Thyroid gland (tissue), 4 donors: ENCODE measurements at regions not wholly inside any gene's neighbourhood (a gene's known extent, or its start where the extent isn't known, plus 50 kb on each side); places are given as distances from the start of the nearest gene placed in this dataset.

Experiments used
- POLR2A ChIP-seq, 2 donors: fragments of 450-650 bp; IDR thresholded peaks; one replicate each; pipeline ENCODE4 v1.6.1; 2017; ENCODE audit warnings: antibody characterized with exemption in 2 of 2, mild to moderate bottlenecking in 2 of 2, moderate library complexity in 1 of 2
- TF ChIP-seq, protein P1 (sequence below), 6 experiments: fragments of 200-600 bp in 3 of 6; fragments of 450-650 bp in 3 of 6; sonication (generic) in 3 of 6; IDR thresholded peaks; one replicate each; pipeline ENCODE4 v1.5.1; 2016 to 2019; ENCODE audit warnings: antibody characterized with exemption in 6 of 6, mild to moderate bottlenecking in 2 of 6, inconsistent platforms in 1 of 6, moderate library complexity in 1 of 6

DNA sequence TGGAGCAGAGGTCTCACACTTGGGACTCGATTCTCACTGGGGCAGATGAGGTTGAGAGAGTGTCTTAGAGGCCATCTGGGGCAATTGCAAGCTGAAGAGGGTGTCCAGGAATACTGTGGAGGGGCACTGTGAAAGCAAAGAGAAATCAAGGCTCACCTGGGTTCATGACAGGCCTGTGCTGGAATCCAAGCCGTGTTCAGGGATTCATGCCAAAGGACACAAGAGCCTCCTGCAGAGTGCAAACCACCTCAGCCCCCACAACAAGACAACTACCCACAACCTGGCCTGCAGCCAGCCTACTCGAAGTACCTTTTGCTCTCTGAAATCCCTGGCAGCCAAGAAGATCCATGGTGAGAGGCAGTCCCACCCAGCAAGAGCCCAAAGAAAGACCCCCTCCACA is 2334.2 kb downstream of the TP53TG3F start:
- TF ChIP-seq, protein P1, sequence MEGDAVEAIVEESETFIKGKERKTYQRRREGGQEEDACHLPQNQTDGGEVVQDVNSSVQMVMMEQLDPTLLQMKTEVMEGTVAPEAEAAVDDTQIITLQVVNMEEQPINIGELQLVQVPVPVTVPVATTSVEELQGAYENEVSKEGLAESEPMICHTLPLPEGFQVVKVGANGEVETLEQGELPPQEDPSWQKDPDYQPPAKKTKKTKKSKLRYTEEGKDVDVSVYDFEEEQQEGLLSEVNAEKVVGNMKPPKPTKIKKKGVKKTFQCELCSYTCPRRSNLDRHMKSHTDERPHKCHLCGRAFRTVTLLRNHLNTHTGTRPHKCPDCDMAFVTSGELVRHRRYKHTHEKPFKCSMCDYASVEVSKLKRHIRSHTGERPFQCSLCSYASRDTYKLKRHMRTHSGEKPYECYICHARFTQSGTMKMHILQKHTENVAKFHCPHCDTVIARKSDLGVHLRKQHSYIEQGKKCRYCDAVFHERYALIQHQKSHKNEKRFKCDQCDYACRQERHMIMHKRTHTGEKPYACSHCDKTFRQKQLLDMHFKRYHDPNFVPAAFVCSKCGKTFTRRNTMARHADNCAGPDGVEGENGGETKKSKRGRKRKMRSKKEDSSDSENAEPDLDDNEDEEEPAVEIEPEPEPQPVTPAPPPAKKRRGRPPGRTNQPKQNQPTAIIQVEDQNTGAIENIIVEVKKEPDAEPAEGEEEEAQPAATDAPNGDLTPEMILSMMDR (IDR thresholded peaks at IDR 0.05) = no peak
- TF ChIP-seq POLR2A (IDR thresholded peaks at IDR 0.05) = no peak
